ENCODE measurements at regions not wholly inside any gene's neighbourhood (a gene's known extent, or its start where the extent isn't known, plus 50 kb on each side); places are given as distances from the start of the nearest gene placed in this dataset.
A peak's percentile ranks its signal among the peaks of the same experiment; 100 is the strongest.

DNA sequence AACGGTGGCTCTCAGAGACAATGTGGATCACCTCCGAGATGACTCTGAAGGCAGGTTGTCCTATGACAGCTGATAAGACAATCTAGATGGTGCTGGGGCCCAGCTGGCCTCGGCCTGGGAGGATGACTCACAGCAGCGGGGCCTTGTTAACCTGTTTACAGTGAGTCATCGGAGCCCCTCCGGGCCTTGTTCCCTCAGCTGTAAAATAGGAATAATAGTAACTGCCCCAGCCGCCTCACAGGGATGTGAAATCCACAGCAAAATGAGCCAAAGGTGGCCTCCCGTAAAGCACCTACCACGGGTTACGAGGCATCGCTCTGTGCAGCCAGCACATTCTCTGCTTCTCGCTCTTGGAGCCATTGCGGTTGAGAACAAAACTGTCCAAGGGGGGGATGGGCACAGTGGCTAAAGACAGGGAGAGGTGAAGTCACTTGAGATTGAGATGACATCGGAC lies 88.6 kb upstream of the RASGRF1 start (continued):
- TF ChIP-seq, protein P1, sequence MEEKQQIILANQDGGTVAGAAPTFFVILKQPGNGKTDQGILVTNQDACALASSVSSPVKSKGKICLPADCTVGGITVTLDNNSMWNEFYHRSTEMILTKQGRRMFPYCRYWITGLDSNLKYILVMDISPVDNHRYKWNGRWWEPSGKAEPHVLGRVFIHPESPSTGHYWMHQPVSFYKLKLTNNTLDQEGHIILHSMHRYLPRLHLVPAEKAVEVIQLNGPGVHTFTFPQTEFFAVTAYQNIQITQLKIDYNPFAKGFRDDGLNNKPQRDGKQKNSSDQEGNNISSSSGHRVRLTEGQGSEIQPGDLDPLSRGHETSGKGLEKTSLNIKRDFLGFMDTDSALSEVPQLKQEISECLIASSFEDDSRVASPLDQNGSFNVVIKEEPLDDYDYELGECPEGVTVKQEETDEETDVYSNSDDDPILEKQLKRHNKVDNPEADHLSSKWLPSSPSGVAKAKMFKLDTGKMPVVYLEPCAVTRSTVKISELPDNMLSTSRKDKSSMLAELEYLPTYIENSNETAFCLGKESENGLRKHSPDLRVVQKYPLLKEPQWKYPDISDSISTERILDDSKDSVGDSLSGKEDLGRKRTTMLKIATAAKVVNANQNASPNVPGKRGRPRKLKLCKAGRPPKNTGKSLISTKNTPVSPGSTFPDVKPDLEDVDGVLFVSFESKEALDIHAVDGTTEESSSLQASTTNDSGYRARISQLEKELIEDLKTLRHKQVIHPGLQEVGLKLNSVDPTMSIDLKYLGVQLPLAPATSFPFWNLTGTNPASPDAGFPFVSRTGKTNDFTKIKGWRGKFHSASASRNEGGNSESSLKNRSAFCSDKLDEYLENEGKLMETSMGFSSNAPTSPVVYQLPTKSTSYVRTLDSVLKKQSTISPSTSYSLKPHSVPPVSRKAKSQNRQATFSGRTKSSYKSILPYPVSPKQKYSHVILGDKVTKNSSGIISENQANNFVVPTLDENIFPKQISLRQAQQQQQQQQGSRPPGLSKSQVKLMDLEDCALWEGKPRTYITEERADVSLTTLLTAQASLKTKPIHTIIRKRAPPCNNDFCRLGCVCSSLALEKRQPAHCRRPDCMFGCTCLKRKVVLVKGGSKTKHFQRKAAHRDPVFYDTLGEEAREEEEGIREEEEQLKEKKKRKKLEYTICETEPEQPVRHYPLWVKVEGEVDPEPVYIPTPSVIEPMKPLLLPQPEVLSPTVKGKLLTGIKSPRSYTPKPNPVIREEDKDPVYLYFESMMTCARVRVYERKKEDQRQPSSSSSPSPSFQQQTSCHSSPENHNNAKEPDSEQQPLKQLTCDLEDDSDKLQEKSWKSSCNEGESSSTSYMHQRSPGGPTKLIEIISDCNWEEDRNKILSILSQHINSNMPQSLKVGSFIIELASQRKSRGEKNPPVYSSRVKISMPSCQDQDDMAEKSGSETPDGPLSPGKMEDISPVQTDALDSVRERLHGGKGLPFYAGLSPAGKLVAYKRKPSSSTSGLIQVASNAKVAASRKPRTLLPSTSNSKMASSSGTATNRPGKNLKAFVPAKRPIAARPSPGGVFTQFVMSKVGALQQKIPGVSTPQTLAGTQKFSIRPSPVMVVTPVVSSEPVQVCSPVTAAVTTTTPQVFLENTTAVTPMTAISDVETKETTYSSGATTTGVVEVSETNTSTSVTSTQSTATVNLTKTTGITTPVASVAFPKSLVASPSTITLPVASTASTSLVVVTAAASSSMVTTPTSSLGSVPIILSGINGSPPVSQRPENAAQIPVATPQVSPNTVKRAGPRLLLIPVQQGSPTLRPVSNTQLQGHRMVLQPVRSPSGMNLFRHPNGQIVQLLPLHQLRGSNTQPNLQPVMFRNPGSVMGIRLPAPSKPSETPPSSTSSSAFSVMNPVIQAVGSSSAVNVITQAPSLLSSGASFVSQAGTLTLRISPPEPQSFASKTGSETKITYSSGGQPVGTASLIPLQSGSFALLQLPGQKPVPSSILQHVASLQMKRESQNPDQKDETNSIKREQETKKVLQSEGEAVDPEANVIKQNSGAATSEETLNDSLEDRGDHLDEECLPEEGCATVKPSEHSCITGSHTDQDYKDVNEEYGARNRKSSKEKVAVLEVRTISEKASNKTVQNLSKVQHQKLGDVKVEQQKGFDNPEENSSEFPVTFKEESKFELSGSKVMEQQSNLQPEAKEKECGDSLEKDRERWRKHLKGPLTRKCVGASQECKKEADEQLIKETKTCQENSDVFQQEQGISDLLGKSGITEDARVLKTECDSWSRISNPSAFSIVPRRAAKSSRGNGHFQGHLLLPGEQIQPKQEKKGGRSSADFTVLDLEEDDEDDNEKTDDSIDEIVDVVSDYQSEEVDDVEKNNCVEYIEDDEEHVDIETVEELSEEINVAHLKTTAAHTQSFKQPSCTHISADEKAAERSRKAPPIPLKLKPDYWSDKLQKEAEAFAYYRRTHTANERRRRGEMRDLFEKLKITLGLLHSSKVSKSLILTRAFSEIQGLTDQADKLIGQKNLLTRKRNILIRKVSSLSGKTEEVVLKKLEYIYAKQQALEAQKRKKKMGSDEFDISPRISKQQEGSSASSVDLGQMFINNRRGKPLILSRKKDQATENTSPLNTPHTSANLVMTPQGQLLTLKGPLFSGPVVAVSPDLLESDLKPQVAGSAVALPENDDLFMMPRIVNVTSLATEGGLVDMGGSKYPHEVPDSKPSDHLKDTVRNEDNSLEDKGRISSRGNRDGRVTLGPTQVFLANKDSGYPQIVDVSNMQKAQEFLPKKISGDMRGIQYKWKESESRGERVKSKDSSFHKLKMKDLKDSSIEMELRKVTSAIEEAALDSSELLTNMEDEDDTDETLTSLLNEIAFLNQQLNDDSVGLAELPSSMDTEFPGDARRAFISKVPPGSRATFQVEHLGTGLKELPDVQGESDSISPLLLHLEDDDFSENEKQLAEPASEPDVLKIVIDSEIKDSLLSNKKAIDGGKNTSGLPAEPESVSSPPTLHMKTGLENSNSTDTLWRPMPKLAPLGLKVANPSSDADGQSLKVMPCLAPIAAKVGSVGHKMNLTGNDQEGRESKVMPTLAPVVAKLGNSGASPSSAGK (IDR thresholded peaks at IDR 0.05), result no peak
- TF ChIP-seq, protein P2, sequence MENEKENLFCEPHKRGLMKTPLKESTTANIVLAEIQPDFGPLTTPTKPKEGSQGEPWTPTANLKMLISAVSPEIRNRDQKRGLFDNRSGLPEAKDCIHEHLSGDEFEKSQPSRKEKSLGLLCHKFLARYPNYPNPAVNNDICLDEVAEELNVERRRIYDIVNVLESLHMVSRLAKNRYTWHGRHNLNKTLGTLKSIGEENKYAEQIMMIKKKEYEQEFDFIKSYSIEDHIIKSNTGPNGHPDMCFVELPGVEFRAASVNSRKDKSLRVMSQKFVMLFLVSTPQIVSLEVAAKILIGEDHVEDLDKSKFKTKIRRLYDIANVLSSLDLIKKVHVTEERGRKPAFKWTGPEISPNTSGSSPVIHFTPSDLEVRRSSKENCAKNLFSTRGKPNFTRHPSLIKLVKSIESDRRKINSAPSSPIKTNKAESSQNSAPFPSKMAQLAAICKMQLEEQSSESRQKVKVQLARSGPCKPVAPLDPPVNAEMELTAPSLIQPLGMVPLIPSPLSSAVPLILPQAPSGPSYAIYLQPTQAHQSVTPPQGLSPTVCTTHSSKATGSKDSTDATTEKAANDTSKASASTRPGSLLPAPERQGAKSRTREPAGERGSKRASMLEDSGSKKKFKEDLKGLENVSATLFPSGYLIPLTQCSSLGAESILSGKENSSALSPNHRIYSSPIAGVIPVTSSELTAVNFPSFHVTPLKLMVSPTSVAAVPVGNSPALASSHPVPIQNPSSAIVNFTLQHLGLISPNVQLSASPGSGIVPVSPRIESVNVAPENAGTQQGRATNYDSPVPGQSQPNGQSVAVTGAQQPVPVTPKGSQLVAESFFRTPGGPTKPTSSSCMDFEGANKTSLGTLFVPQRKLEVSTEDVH (IDR thresholded peaks at IDR 0.05; ENCODE audit: low read depth, partially characterized antibody), result no peak
- TF ChIP-seq, protein P3, sequence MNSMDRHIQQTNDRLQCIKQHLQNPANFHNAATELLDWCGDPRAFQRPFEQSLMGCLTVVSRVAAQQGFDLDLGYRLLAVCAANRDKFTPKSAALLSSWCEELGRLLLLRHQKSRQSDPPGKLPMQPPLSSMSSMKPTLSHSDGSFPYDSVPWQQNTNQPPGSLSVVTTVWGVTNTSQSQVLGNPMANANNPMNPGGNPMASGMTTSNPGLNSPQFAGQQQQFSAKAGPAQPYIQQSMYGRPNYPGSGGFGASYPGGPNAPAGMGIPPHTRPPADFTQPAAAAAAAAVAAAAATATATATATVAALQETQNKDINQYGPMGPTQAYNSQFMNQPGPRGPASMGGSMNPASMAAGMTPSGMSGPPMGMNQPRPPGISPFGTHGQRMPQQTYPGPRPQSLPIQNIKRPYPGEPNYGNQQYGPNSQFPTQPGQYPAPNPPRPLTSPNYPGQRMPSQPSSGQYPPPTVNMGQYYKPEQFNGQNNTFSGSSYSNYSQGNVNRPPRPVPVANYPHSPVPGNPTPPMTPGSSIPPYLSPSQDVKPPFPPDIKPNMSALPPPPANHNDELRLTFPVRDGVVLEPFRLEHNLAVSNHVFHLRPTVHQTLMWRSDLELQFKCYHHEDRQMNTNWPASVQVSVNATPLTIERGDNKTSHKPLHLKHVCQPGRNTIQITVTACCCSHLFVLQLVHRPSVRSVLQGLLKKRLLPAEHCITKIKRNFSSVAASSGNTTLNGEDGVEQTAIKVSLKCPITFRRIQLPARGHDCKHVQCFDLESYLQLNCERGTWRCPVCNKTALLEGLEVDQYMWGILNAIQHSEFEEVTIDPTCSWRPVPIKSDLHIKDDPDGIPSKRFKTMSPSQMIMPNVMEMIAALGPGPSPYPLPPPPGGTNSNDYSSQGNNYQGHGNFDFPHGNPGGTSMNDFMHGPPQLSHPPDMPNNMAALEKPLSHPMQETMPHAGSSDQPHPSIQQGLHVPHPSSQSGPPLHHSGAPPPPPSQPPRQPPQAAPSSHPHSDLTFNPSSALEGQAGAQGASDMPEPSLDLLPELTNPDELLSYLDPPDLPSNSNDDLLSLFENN (IDR thresholded peaks at IDR 0.05; ENCODE audit: low read depth in 2 of 2, low read length in 2 of 2), result no peak
- TF ChIP-seq ZBTB17 (CRISPR knock-in tag; IDR thresholded peaks at IDR 0.05), result no peak
- TF ChIP-seq, protein P4, sequence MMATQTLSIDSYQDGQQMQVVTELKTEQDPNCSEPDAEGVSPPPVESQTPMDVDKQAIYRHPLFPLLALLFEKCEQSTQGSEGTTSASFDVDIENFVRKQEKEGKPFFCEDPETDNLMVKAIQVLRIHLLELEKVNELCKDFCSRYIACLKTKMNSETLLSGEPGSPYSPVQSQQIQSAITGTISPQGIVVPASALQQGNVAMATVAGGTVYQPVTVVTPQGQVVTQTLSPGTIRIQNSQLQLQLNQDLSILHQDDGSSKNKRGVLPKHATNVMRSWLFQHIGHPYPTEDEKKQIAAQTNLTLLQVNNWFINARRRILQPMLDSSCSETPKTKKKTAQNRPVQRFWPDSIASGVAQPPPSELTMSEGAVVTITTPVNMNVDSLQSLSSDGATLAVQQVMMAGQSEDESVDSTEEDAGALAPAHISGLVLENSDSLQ (IDR thresholded peaks at IDR 0.05), result peak; percentile 30
- no peak for TF ChIP-seq PRPF4 (IDR thresholded peaks at IDR 0.05; ENCODE audit: insufficient read depth, low read depth, low read length, poor library complexity, severe bottlenecking)
- no peak for TF ChIP-seq GTF2E2 (tag; IDR thresholded peaks at IDR 0.05)
- TF ChIP-seq SMC3 (conservative IDR thresholded peaks at IDR 0.05; ENCODE audit: insufficient read depth, low read depth, low read length), result no peak
